H1 (cell line): ENCODE measurements at regions not wholly inside any gene's neighbourhood (a gene's known extent, or its start where the extent isn't known, plus 50 kb on each side); places are given as distances from the start of the nearest gene placed in this dataset.

Source experiments
- CTCF ChIA-PET: fragments of 300-600 bp; sonication (Branson Sonifier 250); formaldehyde crosslinking; loops from one replicate; lab custom pipeline; 2021; ENCODE audit not compliant: partially characterized antibody; lab: Charles Lee
- POLR2A ChIA-PET: fragments of 300-600 bp; sonication (Branson Sonifier 250); formaldehyde crosslinking; loops from one replicate; lab custom pipeline; 2021; ENCODE audit warnings: inconsistent platforms; ENCODE audit not compliant: partially characterized antibody; lab: Charles Lee
- DNase-seq, 2 experiments: peaks; one replicate each; pipeline versions ENCODE4 v3.0.0 to v3.0.0-alpha.2; 2010 to 2022; ENCODE audit warnings: low spot score in 2 of 2, low read depth in 1 of 2, mixed read lengths in 1 of 2
- FAIRE-seq: peaks from 2 replicates; lab custom pipeline; 2011; peaks lifted over from hg19 to GRCh38; lab: Jason Lieb, UNC
- H2AFZ ChIP-seq: 2 replicates; pipeline ENCODE4 v1.8.1; 2012; ENCODE audit warnings: low read length, inconsistent platforms
- H2AK5ac ChIP-seq: 2 replicates; pipeline ENCODE4 v1.6.1; 2013; ENCODE audit warnings: low read depth, low read length
- H2BK120ac ChIP-seq: replicated peaks from 2 replicates; pipeline ENCODE3; 2013; ENCODE audit warnings: low read depth, low read length, inconsistent platforms
- H2BK12ac ChIP-seq: 2 replicates; pipeline ENCODE4 v1.6.1; 2013; ENCODE audit warnings: low read depth, low read length
- H2BK15ac ChIP-seq: 2 replicates; pipeline ENCODE4 v1.6.1; 2013; ENCODE audit warnings: low read length
- H2BK20ac ChIP-seq: 2 replicates; pipeline ENCODE4 v1.6.1; 2013; ENCODE audit warnings: low read length
- H2BK5ac ChIP-seq: 2 replicates; pipeline ENCODE4 v1.6.1; 2013; ENCODE audit warnings: low read depth, low read length
- H3K14ac ChIP-seq: 2 replicates; pipeline ENCODE4 v1.6.1; 2013; ENCODE audit warnings: inconsistent platforms; ENCODE audit not compliant: insufficient read length
- H3K18ac ChIP-seq: 2 replicates; pipeline ENCODE4 v1.6.1; 2013; ENCODE audit warnings: low read length; ENCODE audit errors: extremely low read depth
- H3K23ac ChIP-seq: 2 replicates; pipeline ENCODE4 v1.6.1; 2013; ENCODE audit warnings: inconsistent platforms; ENCODE audit not compliant: insufficient read length
- H3K23me2 ChIP-seq: 2 replicates; pipeline ENCODE4 v1.6.1; 2013; ENCODE audit warnings: low read depth, low read length
- H3K27ac ChIP-seq: 2 replicates; pipeline ENCODE4 v1.6.1; 2011; ENCODE audit warnings: low read depth, low read length, inconsistent platforms
- H3K27me3 ChIP-seq, 4 experiments: replicated peaks in 1 of 4; 1 replicate in 1 of 4; 2 replicates in 3 of 4; pipeline versions ENCODE4 v1.6.1 to v1.8.1; 2011 to 2013; ENCODE audit warnings: low read length in 3 of 4, mild to moderate bottlenecking in 3 of 4, inconsistent platforms in 2 of 4, mixed read lengths in 2 of 4, moderate library complexity in 1 of 4; ENCODE audit not compliant: control insufficient read depth in 3 of 4, insufficient read depth in 3 of 4; ENCODE audit errors: extremely low read depth in 1 of 4
- H3K36me3 ChIP-seq, 4 experiments: 2 replicates each; pipeline versions ENCODE4 v1.6.1 to v1.8.1; 2011 to 2013; ENCODE audit warnings: mild to moderate bottlenecking in 4 of 4, low read length in 3 of 4, moderate library complexity in 2 of 4, control low read depth in 1 of 4, inconsistent platforms in 1 of 4; ENCODE audit not compliant: insufficient read depth in 4 of 4, control insufficient read depth in 2 of 4
- H3K4ac ChIP-seq: replicated peaks from 2 replicates; pipeline ENCODE3; 2013; ENCODE audit warnings: low read length, low read depth, mixed read lengths, inconsistent platforms; ENCODE audit not compliant: insufficient read length
- H3K4me1 ChIP-seq, 4 experiments: replicated peaks in 1 of 4; 1 replicate in 1 of 4; 2 replicates in 3 of 4; pipeline versions ENCODE4 v1.6.1 to v1.8.1; 2011 to 2013; ENCODE audit warnings: low read length in 3 of 4, inconsistent platforms in 2 of 4, mixed read lengths in 1 of 4; ENCODE audit not compliant: insufficient read depth in 4 of 4, control insufficient read depth in 3 of 4
- H3K4me2 ChIP-seq, 2 experiments: 2 replicates each; pipeline versions ENCODE4 v1.6.1 to v1.8.1; 2011 to 2013; ENCODE audit warnings: low read depth in 2 of 2, low read length in 2 of 2, control low read depth in 1 of 2, inconsistent platforms in 1 of 2, mild to moderate bottlenecking in 1 of 2; ENCODE audit not compliant: insufficient read depth in 1 of 2
- H3K4me3 ChIP-seq, 4 experiments: fragments of 200-600, 300-600 bp in 1 of 4; sonication (generic), shearing (Covaris generic), sonication (Bioruptor Twin) in 1 of 4; 2 replicates each; pipeline versions ENCODE4 v1.5.1 to v1.8.1; 2011 to 2016; ENCODE audit warnings: low read length in 4 of 4, low read depth in 3 of 4, control low read depth in 2 of 4, inconsistent platforms in 2 of 4, mild to moderate bottlenecking in 2 of 4, mixed read lengths in 1 of 4, moderate library complexity in 1 of 4; ENCODE audit not compliant: insufficient read depth in 2 of 4; ENCODE audit errors: extremely low read depth in 1 of 4
- H3K56ac ChIP-seq: replicated peaks from 2 replicates; pipeline ENCODE3; 2013; ENCODE audit warnings: low read depth, mild to moderate bottlenecking, mixed read lengths, low read length, inconsistent platforms; ENCODE audit not compliant: insufficient read length
- H3K79me1 ChIP-seq: 2 replicates; pipeline ENCODE4 v1.6.1; 2013; ENCODE audit warnings: low read depth, low read length, control low read depth
- H3K79me2 ChIP-seq, 2 experiments: 2 replicates each; pipeline versions ENCODE4 v1.6.1 to v1.8.1; 2012 to 2013; ENCODE audit warnings: low read length in 2 of 2, mild to moderate bottlenecking in 2 of 2, inconsistent platforms in 1 of 2; ENCODE audit not compliant: insufficient read depth in 2 of 2, control insufficient read depth in 1 of 2
- H3K9ac ChIP-seq, 4 experiments: replicated peaks in 1 of 4; 1 replicate in 1 of 4; 2 replicates in 3 of 4; pipeline versions ENCODE4 v1.6.1 to v1.8.1; 2011 to 2013; ENCODE audit warnings: low read depth in 3 of 4, low read length in 3 of 4, control low read depth in 2 of 4, mild to moderate bottlenecking in 2 of 4, moderate library complexity in 2 of 4, inconsistent platforms in 1 of 4; ENCODE audit errors: extremely low read depth in 1 of 4
- H3K9me3 ChIP-seq, 2 experiments: 2 replicates each; pipeline versions ENCODE4 v1.6.1 to v1.8.1; 2012 to 2013; ENCODE audit warnings: mild to moderate bottlenecking in 2 of 2, moderate library complexity in 2 of 2, control low read depth in 1 of 2, inconsistent platforms in 1 of 2, low read depth in 1 of 2, low read length in 1 of 2, mixed read lengths in 1 of 2; ENCODE audit not compliant: insufficient read depth in 2 of 2
- H4K20me1 ChIP-seq, 2 experiments: replicated peaks in 1 of 2; 2 replicates each; pipeline versions ENCODE3 to v1.8.1; 2011 to 2013; ENCODE audit warnings: inconsistent platforms in 2 of 2, low read length in 2 of 2, mild to moderate bottlenecking in 1 of 2; ENCODE audit not compliant: insufficient read depth in 2 of 2, control insufficient read depth in 1 of 2
- H4K5ac ChIP-seq: 2 replicates; pipeline ENCODE4 v1.6.1; 2013; ENCODE audit warnings: low read length, low read depth, mixed read lengths, inconsistent platforms; ENCODE audit not compliant: insufficient read length
- H4K8ac ChIP-seq: 2 replicates; pipeline ENCODE4 v1.8.0; 2013; ENCODE audit warnings: mild to moderate bottlenecking, moderate library complexity, low read length, inconsistent platforms; ENCODE audit not compliant: insufficient read depth; ENCODE audit errors: extremely low read depth
- H4K91ac ChIP-seq: replicated peaks from 2 replicates; pipeline ENCODE3; 2013; ENCODE audit warnings: low read length, mixed read lengths, inconsistent platforms; ENCODE audit not compliant: insufficient read length
- ASH2L ChIP-seq: fragments of 200-600, 300-600 bp; sonication (generic); IDR thresholded peaks from one replicate; pipeline ENCODE4 v1.7.1; 2017; ENCODE audit warnings: low read length
- BACH1 ChIP-seq: IDR thresholded peaks from 2 replicates; pipeline ENCODE4 v1.6.1; 2012; ENCODE audit warnings: low read length, improper control_type of control experiment
- CBX8 ChIP-seq: fragments of 300-800, 300-1000 bp; sonication (generic); IDR thresholded peaks from 2 replicates; pipeline ENCODE4 v1.7.1; 2016; ENCODE audit warnings: low read depth, low read length, borderline replicate concordance
- CEBPB ChIP-seq: IDR thresholded peaks from 2 replicates; pipeline ENCODE4 v1.6.1; 2012; ENCODE audit warnings: low read depth, low read length
- CHD1 ChIP-seq: IDR thresholded peaks from 2 replicates; pipeline ENCODE4 v1.6.1; 2012; ENCODE audit warnings: low read depth, low read length, improper control_type of control experiment
- GTF2F1 ChIP-seq: IDR thresholded peaks from 2 replicates; pipeline ENCODE4 v1.6.1; 2012; ENCODE audit warnings: low read depth, low read length, improper control_type of control experiment, borderline replicate concordance
- HDAC6 ChIP-seq: IDR thresholded peaks from one replicate; pipeline ENCODE4 v1.7.1; 2012; ENCODE audit warnings: low read depth, mild to moderate bottlenecking, inconsistent platforms, low read length, moderate library complexity
- JUND ChIP-seq: IDR thresholded peaks from 2 replicates; pipeline ENCODE4 v1.6.1; 2011; ENCODE audit warnings: mild to moderate bottlenecking, improper control_type of control experiment, low read length
- PHF8 ChIP-seq: fragments of 200-600 bp; sonication (generic); conservative IDR thresholded peaks from 2 replicates; pipeline ENCODE4 v1.7.1; 2012; ENCODE audit warnings: low read depth, mild to moderate bottlenecking, inconsistent platforms, low read length, moderate library complexity
- SP4 ChIP-seq: IDR thresholded peaks from 2 replicates; pipeline ENCODE4 v1.6.1; 2012; ENCODE audit warnings: low read length, inconsistent platforms
- SUZ12 ChIP-seq: fragments of 200-600 bp; sonication (generic); IDR thresholded peaks from 2 replicates; pipeline ENCODE4 v1.6.1; 2012; ENCODE audit warnings: mild to moderate bottlenecking, inconsistent platforms, low read length, moderate library complexity, mixed read lengths
- YY1 ChIP-seq: IDR thresholded peaks from 2 replicates; pipeline ENCODE4 v1.6.1; 2011; ENCODE audit warnings: low read depth, mild to moderate bottlenecking, low read length
- ZNF274 ChIP-seq: IDR thresholded peaks from 2 replicates; pipeline ENCODE4 v1.7.0; 2012; ENCODE audit warnings: low read length, borderline replicate concordance; ENCODE audit errors: extremely low read depth
- WGBS, 2 experiments: shearing (Covaris generic) in 1 of 2; methylation state at CpG; one replicate each; pipeline versions ENCODE4 v1.1.6 to v1.1.7; 2013 to 2015; ENCODE audit warnings: low lambda C conversion rate in 2 of 2, mixed read lengths in 2 of 2, inconsistent platforms in 1 of 2, low coverage in 1 of 2, missing lambda C conversion rate in 1 of 2; ENCODE audit not compliant: insufficient replicate concordance in 2 of 2, insufficient coverage in 1 of 2, insufficient read length in 1 of 2; ENCODE audit errors: extremely low coverage in 1 of 2, missing lambda C conversion rate in 1 of 2; 5-methylcytosine and 5-hydroxymethylcytosine counted together
- TF ChIP-seq, protein P1 (sequence below), 3 experiments: IDR thresholded peaks; 1 replicate in 2 of 3; 2 replicates in 1 of 3; pipeline versions ENCODE4 v1.5.1 to v1.6.1; 2011; ENCODE audit warnings: low read length in 3 of 3, mild to moderate bottlenecking in 3 of 3, inconsistent platforms in 2 of 3, low read depth in 1 of 3, moderate library complexity in 1 of 3; ENCODE audit not compliant: insufficient read depth in 1 of 3; ENCODE audit errors: control extremely low read depth in 1 of 3

DNA sequence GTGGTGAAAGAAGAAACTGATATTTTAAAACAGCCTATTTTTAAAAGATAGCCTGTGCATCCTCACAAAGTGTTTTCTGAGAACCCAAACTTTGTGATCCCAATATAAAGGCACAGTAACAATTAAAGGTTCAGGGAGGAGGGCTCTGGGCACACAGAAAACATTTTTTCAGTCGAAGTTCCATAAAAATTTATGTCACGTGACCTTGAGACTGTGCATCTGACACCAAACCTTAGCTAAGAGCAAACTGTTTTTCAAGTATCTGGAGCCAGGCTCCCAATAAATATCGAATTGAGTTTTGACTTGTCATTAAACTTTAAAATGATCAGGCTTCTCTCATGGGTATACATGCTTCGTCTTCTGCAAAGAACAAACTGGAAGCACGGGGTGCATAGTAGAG, 177.9 kb downstream of the BEND2 start:
- Histone ChIP-seq H2BK20ac (no peak overlapping the region), H2BK12ac (no peak overlapping the region), H3K4me2 (no peak overlapping the region), H3K27me3 (no peaks in the 10 kb centered on the region), H2AK5ac (no peak overlapping the region), H3K14ac (no peak overlapping the region), H2BK5ac (no peak overlapping the region), H3K56ac (no peak overlapping the region), H3K9me3 (no peaks in the 10 kb centered on the region), H4K5ac (no peak overlapping the region), H4K20me1 (no peaks in the 10 kb centered on the region), H2BK120ac (no peak overlapping the region), H3K23ac (no peak overlapping the region), H3K18ac (no peak overlapping the region), H3K4me1 (no peaks in the 10 kb centered on the region), H4K91ac (no peak overlapping the region), H3K79me1 (no peaks in the 10 kb centered on the region), H3K4me3 (no peak overlapping the region), H3K79me2 (no peaks in the 10 kb centered on the region), H3K9ac (no peak overlapping the region), H2AFZ (no peak overlapping the region), H2BK15ac (no peak overlapping the region), H4K8ac (no peak overlapping the region), H3K27ac (no peak overlapping the region), H3K23me2 (no peaks in the 10 kb centered on the region), H3K36me3 (no peaks in the 10 kb centered on the region), H3K4ac (no peak overlapping the region)
- DNase-seq (no peak), FAIRE-seq (no peak)
- ChIA-PET POLR2A (no interaction called here), CTCF (no interaction called here)
- WGBS, 2 experiments: 91% methylated on average over 5 of the region's 5 CpGs; no CpG with 5 or more reads in 1 of the 2 experiments
- TF ChIP-seq ASH2L (no peak), GTF2F1 (no peak), BACH1 (no peak), CBX8 (no peak), CEBPB (no peak), YY1 (no peak), JUND (no peak), HDAC6 (no peak), PHF8 (no peak), SUZ12 (no peak), SP4 (no peak), CHD1 (no peak), ZNF274 (no peak)
- TF ChIP-seq, protein P1, sequence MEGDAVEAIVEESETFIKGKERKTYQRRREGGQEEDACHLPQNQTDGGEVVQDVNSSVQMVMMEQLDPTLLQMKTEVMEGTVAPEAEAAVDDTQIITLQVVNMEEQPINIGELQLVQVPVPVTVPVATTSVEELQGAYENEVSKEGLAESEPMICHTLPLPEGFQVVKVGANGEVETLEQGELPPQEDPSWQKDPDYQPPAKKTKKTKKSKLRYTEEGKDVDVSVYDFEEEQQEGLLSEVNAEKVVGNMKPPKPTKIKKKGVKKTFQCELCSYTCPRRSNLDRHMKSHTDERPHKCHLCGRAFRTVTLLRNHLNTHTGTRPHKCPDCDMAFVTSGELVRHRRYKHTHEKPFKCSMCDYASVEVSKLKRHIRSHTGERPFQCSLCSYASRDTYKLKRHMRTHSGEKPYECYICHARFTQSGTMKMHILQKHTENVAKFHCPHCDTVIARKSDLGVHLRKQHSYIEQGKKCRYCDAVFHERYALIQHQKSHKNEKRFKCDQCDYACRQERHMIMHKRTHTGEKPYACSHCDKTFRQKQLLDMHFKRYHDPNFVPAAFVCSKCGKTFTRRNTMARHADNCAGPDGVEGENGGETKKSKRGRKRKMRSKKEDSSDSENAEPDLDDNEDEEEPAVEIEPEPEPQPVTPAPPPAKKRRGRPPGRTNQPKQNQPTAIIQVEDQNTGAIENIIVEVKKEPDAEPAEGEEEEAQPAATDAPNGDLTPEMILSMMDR (IDR thresholded peaks at IDR 0.05; ENCODE audit: control extremely low read depth in 1 of 3, insufficient read depth in 1 of 3, low read depth in 1 of 3, low read length in 3 of 3): no peak
